Transverse colon (tissue), 4 donors: ENCODE measurements at regions not wholly inside any gene's neighbourhood (a gene's known extent, or its start where the extent isn't known, plus 50 kb on each side); places are given as distances from the start of the nearest gene placed in this dataset.

Experiments used
- DNase-seq: peaks from one replicate; pipeline ENCODE4 v3.0.0-alpha.2; 2019
- H3K27ac ChIP-seq, 4 donors: fragments of 200-600 bp; sonication (generic); 2 replicates each; pipeline ENCODE4 v1.5.1; 2016 to 2018; ENCODE audit warnings: inconsistent platforms in 4 of 4
- H3K27me3 ChIP-seq: fragments of 200-600 bp; sonication (generic); 2 replicates; pipeline ENCODE4 v1.5.1; 2017; ENCODE audit warnings: inconsistent platforms
- H3K36me3 ChIP-seq, 4 donors: fragments of 200-600 bp; sonication (generic); 2 replicates each; pipeline ENCODE4 v1.5.1; 2017 to 2019; ENCODE audit warnings: inconsistent platforms in 4 of 4
- H3K4me1 ChIP-seq, 4 donors: fragments of 200-600 bp; sonication (generic); 2 replicates each; pipeline ENCODE4 v1.5.1; 2017 to 2020; ENCODE audit warnings: inconsistent platforms in 4 of 4
- H3K4me3 ChIP-seq, 4 donors: fragments of 200-600 bp; sonication (generic); 1 replicate in 1 of 4; 2 replicates in 3 of 4; pipeline versions ENCODE4 v1.5.1 to v1.6.1; 2017 to 2019; ENCODE audit warnings: inconsistent platforms in 4 of 4
- H3K9me3 ChIP-seq, 2 donors: fragments of 200-600 bp; sonication (generic); 2 replicates each; pipeline ENCODE4 v1.5.1; 2017 to 2019; ENCODE audit warnings: inconsistent platforms in 2 of 2
- CTCF ChIP-seq, 5 experiments: fragments of 200-600 bp in 3 of 5; fragments of 450-650 bp in 2 of 5; sonication (generic) in 3 of 5; IDR thresholded peaks; 1 replicate in 2 of 5; 2 replicates in 3 of 5; pipeline ENCODE4 v1.5.1; 2016 to 2017; ENCODE audit warnings: antibody characterized with exemption in 5 of 5, inconsistent platforms in 3 of 5, mild to moderate bottlenecking in 2 of 5, moderate library complexity in 1 of 5
- EP300 ChIP-seq: sonication (generic); formaldehyde crosslinking; IDR thresholded peaks from one replicate; pipeline ENCODE4 v1.6.1; 2017; ENCODE audit warnings: antibody characterized with exemption, low read depth
- POLR2A ChIP-seq: fragments of 450-650 bp; IDR thresholded peaks from one replicate; pipeline ENCODE4 v1.6.1; 2016; ENCODE audit warnings: antibody characterized with exemption, mild to moderate bottlenecking, moderate library complexity
- POLR2AphosphoS5 ChIP-seq, 3 donors: sonication (generic); formaldehyde crosslinking; IDR thresholded peaks; one replicate each; pipeline ENCODE4 v1.6.1; 2016; ENCODE audit warnings: antibody characterized with exemption in 3 of 3
- WGBS, 2 donors: methylation state at CpG; one replicate each; pipeline ENCODE4 v1.1.5; 2018; ENCODE audit warnings: low coverage in 1 of 2; 5-methylcytosine and 5-hydroxymethylcytosine counted together
- in situ Hi-C, 4 donors: fragments of 200-750 bp; cut with MboI; loops; one replicate each; pipeline versions ENCODE4 v1.15.0 to v1.15.1; 2017; ENCODE audit warnings: low sequenced_read_pairs in 3 of 4, low pct_ligation_motif_present in 1 of 4, low pct_unique_long_range_greater_than_20kb in 1 of 4
- intact Hi-C: fragments of 100-400 bp; cut with DNase I; formaldehyde crosslinking; loops from one replicate; pipeline ENCODE4 v1.15.1; 2023; ENCODE audit warnings: low total_unique reads

GRCh38 chr2:122740594-122740948, 985.1 kb downstream of the TSN start:
- Histone ChIP-seq H3K4me3 (no peak overlapping the region), H3K9me3 (no peaks in the 10 kb centered on the region), H3K36me3 (no peaks in the 10 kb centered on the region), H3K27me3 (no peaks in the 10 kb centered on the region), H3K27ac (no peak overlapping the region), H3K4me1 (no peaks in the 10 kb centered on the region)
- intact Hi-C loops, result no loop called here
- in situ Hi-C loops, result no loop called here
- no peak for TF ChIP-seq POLR2A
- TF ChIP-seq EP300, result no peak
- TF ChIP-seq POLR2AphosphoS5 (IDR thresholded peaks at IDR 0.05), result no peak
- TF ChIP-seq CTCF (IDR thresholded peaks at IDR 0.05), result no peak
- WGBS, 2 donors, result 86 to 96% methylated on average over 1 of the region's 1 CpG
- no peak for DNase-seq

- Histone ChIP-seq H3K36me3 (no peaks in the 10 kb centered on the region), H3K9me3 (no peaks in the 10 kb centered on the region), H3K4me1 (no peaks in the 10 kb centered on the region), H3K27me3 (no peaks in the 10 kb centered on the region), H3K4me3 (no peak overlapping the region), H3K27ac (no peak overlapping the region)
- 72 to 80% methylated on average over 1 of the region's 1 CpG for WGBS, 2 donors
- DNase-seq, result no peak
- TF ChIP-seq CTCF (IDR thresholded peaks at IDR 0.05) (no peak), POLR2A (no peak), POLR2AphosphoS5 (IDR thresholded peaks at IDR 0.05) (no peak), EP300 (no peak)
- in situ Hi-C loops, result no loop called here
- intact Hi-C loops, result no loop called here
Observed at GRCh38 chr2:122741403-122741802, 986.0 kb downstream of the TSN start.

GRCh38 chr2:122743021-122743675, 987.7 kb downstream of the TSN start:
- 76 to 81% methylated on average over 2 of the region's 2 CpGs for WGBS, 2 donors
- TF ChIP-seq CTCF (IDR thresholded peaks at IDR 0.05) (no peak), POLR2AphosphoS5 (IDR thresholded peaks at IDR 0.05) (no peak), EP300 (no peak), POLR2A (no peak)
- DNase-seq, result no peak
- intact Hi-C loops (no loop called here), in situ Hi-C loops (no loop called here)
- Histone ChIP-seq H3K4me3 (no peak overlapping the region), H3K4me1 (no peaks in the 10 kb centered on the region), H3K27ac (no peak overlapping the region), H3K9me3 (no peaks in the 10 kb centered on the region), H3K27me3 (no peaks in the 10 kb centered on the region), H3K36me3 (no peaks in the 10 kb centered on the region)

- H3K9me3 ChIP-seq, result no peaks in the 10 kb centered on the region
- WGBS, 2 donors, result 79% methylated on average over 4 of the region's 4 CpGs
- H3K4me1 ChIP-seq, result no peaks in the 10 kb centered on the region
- in situ Hi-C loops (no loop called here), intact Hi-C loops (no loop called here)
- H3K27ac ChIP-seq, result no peak overlapping the region
- no peaks in the 10 kb centered on the region for H3K27me3 ChIP-seq
- no peak overlapping the region for H3K4me3 ChIP-seq
- TF ChIP-seq POLR2AphosphoS5 (IDR thresholded peaks at IDR 0.05) (no peak), CTCF (IDR thresholded peaks at IDR 0.05) (no peak), EP300 (no peak), POLR2A (no peak)
- no peak for DNase-seq
- H3K36me3 ChIP-seq, result no peaks in the 10 kb centered on the region
Observed at GRCh38 chr2:122745603-122746002, 990.2 kb downstream of the TSN start.
